NCI-H524 treated with DMSO at 0.1 percent for 48 hours (cell line): ENCODE measurements at regions not wholly inside any gene's neighbourhood (a gene's known extent, or its start where the extent isn't known, plus 50 kb on each side); places are given as distances from the start of the nearest gene placed in this dataset.

Source experiments
- DNase-seq: peaks from one replicate; lab custom pipeline; 2025; lab: John Stamatoyannopoulos, UW

DNA sequence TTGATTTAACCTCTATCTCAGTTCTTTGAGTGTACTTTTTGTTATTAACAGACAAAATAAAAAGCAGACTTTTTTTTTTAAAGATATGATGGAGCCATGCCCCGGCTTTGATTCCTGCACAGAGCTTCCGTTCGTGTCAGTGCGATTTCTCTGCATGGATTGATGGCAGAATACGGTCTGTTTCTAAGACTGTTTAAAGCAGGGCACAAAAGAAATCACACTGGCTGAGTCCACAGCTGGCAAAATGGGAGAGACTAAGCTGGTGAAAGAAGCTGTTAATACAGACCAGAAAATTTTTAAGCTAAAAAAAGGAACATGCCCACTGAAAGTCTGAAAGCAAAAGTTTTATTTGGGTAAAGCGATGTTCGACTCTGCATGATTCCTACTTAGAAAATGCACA, 501.4 kb upstream of the WWC1 start:
- no peak for DNase-seq

DNA sequence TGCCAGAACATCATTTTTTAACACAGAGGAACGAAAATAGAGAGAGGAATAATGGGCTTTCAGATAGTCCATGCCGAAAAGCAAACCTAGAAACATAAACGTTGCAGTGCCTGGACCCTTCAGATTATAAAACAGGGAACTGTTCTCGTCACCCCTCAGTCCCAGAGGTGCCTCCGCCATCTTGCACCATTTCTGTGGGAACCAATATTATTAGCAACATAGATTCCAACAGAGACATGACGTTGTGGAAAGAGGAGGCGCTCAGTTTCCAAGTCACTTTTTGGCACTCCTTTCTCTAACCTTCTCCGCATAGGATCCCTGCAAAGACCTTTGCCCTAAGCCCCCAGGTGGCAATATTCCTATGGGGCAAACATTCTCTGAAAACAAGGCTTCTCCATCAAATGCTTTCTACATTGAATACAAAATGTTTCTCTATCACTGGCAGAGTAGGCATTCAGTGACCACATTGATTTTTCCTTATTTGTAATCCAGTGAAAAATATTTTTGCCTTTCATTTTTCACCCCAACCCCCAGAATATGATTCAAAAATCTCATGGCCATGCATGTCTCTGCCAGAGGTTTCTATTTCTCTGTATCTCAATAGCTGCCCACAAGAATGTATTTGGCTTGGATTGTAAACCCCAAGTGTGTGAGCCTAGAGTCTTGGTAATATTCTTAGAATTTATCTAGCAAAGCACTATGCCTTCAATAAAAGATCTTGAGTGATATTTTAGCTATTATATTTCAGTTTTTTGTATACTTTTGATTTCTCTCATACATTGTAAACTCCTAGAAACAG, 500.8 kb upstream of the WWC1 start:
- DNase-seq: no peak

DNA sequence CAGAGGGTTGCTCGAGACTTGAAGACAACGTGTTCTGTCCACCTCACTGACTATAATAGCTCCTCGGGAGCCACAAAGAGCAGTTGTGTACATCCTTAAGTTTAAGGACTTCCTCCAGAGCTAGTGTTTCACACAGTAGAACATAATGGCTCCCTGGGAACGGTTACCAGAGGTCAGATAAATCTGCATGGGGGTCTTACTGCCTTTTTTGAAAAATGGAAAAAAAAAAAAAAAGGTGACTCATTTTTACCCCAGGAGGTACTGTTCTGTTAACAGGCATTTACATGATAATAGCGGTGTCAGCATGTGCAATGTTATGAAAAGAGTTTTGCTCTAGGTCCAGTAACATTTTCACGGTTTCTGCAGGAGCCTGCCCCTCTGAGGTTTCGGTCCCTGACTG, 498.9 kb upstream of the WWC1 start:
- DNase-seq: no peak

DNA sequence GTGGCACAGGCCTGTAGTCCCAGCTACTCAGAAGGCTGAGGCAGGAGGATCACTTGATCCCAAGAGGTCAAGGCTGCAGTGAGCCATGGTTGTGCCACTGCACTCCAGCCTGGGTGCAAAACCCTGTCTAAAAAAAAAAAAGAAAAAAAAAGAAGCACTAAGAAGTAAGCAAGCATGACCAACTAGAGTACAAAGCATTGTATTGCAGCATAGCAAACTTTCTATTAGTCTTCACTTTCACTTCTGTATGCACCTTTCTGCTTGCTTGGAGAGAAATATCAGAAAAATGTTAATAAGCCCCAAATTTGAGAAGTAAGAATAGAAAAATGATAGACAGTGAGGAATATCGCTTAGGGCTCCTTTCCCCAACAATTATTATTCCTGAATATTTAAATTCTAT, 497.7 kb upstream of the WWC1 start:
- no peak for DNase-seq

DNA sequence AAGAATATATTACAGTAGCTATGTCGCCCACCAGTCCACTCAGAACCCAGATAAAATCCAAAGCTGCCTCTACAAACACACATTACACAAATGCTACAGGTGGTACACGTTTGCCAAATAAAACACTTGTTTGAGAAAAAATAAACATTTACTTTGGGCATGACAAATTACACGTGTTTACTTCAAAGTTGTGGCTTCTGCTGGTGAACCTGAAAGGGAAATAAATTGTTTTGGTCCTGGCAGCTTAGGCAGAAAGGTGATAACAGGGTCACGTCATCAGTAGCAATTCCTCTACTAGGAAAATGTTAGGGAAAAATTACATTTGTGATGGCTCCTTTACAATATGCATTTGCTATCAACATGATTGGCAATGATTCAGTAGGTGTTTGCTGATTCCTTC, 497.3 kb upstream of the WWC1 start:
- no peak for DNase-seq

DNA sequence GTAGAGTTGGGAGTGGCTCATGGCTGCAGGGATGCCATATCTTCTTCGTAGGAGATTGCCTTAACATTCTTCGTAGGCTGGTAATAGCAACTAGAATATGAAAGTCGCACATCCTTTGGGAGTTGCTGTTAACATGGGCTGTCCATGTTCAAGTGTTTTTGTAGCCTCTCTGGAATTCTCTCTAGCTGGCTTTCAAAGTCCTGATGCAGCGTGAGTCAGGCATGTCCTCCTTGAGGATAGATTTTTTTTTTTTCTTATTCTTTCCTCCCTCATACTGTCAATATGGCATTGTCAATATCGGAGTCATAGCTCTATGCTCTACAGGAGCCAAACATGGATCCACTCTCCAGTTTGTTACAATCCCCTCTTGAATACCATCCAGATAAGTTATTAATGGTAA, 494.8 kb upstream of the WWC1 start:
- DNase-seq: no peak

DNA sequence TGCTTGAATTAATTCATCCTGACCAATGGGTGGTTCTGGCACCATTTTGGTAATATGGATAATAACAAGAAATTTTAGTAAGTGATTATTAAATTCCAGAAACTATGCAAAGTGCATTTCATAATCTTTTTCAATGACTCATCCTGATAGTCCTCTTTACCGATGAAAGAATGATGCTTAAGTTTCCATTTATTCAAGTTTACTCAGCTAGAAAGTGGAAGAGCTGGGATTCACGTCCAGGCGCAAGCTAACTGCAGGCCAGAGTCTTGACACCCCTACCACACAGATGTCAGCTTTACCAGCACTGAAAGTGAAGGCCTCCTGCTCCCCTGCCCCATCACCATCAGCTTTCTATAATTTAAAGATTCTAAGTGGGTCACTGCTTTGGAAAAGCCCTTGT, 493.5 kb upstream of the WWC1 start:
- no peak for DNase-seq

DNA sequence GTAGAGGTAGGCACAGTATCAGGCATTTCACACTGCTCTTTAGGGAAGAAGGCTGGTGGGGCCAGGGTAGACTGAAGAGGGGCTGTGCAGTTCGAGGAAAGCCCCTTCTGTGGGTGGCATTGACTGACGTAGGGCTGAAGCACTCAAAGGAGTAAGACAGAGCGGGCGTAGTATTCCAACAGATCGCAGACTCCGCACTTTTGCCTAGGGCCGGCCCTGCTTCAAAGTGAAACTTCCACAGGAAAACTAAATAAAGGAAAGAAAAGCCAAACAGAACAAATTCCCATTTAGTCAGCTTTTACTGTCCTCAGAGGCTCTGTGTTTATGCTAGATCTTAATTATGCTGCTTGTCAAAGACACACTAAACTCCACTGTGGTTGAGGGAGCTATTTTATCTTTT, 493.0 kb upstream of the WWC1 start:
- DNase-seq: no peak

DNA sequence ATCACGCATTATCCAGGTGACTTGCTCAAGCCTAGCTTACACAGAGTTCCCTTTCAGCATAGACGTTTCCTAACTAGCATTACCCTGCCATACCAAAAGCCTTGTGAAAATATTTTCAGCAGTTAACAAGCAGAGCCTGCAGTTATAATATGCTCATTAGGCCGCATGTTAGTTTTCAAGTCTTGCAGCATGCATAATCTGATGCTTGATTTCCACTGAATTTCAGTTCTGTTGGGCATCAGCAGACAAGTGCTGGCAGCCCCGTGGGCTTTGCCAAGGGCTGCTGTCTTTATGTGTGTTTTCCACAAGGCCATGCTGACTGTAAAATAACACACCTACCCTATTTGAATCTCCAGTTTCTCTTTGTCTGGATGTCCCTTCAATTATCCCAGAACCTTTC, 491.0 kb upstream of the WWC1 start:
- no peak for DNase-seq

DNA sequence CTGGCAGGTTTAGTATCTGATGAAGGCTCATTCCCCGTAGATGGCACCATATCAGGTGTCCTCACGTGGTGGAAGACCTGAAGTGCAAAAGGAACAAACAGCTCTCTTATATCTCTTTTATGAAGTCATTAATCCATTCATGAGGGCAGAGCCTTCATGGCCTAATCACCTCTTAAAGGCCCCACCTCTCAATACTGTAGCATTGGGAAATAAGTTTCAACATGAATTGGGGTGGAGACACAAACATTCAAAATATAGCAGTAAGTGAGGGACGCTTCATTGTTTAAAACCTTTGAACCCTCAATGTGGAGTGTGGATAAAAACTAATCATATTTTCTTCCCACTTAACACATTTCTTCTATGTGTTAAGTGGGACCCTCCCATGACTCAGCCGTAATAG, 489.4 kb upstream of the WWC1 start:
- no peak for DNase-seq

DNA sequence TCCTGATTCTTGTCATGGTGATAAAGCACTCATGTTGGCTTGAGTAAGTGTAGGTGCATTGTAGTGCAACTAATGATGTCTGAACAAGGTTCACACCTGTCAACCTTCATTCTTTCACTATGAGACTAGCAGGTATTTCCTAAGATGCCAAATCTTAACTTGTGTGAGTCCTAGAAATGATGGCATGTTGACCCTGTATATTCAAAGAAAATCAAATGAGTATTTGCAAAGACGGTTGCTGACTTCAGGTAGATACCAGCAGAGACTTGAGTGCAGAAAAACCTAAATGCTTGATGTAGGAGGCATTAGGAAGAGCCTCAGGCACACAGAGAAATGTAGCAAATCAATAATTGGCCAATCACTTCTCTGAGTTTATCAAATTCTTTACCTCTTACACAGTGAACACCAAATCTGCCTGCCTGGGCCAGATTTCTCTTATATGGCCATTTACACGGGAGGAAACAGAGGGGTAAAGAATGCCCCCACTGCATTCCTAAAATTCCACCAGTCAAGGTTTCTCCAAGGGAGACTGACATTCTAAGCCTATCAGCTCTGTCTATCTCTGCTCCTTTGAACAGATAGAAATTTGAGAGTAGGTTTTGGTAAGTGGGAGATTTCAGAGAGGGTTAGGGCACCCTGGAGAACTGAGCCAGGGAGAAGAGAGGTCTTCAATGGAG, 488.6 kb upstream of the WWC1 start:
- no peak for DNase-seq

DNA sequence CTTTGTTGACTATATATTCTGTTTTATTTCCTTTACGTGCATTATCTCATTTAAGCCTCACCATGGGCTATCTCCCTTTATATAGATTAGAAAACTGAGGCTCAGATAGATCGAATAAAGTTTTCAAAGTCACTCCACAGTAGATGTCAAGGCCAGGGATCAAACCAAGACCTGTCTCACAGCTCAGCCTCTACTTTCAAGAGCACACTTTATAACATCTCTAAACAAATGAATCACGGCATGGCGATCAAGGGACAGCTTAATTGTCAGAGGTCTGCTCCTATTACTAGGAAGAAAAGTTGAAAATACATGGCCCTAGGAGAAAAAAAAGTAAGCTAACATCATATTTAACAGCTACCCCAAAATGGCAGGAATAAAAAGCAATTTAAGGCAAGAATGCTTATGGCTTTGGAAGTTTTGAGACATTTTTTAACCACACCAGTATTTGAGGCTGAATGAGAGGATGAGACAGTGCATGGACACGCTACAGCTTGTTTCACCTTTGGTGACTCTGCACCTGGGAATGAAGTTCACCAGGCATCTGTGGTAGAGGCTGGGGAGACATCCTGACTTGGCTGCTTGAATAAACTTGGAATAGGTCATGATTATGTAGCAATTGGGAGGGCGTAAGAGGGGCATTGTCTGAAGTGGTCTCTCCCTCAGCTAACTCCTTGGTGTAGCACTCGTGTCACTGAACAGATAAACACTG, 486.8 kb upstream of the WWC1 start:
- no peak for DNase-seq

DNA sequence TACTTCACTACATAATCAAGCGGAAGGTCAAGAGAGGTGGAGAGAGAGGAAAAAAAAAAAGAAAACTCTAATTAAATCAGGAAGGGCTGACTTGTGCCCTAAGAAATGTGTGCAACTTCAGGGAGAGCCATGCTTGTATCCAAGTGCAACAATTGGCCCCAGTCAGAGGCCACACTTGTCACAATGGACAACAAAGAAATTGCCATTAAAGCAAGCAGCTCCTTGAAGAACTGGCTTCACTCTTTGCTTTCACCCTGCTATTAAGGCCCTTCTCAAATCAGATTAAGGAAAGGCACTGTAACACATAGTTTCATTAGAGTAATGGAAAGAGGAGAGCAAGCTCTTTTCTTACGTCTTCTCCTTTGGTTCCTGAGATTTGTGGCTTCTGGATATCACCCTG, 480.9 kb upstream of the WWC1 start:
- DNase-seq: no peak

DNA sequence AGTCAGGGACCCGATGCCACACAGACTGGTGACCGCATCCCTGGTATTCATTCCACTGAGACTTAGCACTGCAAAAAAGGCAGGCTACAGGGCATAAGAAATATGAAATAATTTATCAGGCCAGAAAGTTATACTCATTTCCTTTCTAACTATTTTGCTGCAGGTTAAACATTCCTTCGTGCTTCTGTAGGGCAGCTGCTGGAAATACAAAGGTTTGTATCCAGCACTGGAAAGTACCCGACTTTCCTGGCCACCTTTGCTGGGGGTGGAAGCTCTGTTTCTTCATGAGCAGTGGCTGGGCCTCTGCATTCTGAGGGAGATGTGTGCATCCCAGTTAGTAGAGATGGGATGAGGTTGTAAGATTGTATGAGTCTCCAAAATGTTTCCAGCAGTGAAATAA, 478.6 kb upstream of the WWC1 start:
- DNase-seq: no peak

DNA sequence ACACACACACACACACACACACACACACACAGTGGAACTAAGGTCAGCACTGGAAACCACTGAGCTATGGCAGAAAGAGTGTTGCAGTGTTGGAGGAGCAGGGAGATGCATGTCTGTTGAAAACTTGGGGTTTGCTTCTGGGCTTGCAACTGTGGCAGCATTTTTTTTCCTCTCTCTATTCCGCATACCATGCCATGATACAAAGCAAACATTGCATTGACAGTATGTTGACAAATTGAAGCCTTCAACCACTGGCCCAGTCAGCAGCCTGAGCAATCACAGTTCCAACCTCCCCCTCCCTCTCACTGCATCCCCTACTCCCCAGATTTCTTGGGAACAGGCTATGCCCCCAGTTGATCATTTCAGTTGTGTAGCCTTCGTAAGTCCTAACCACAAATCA, 478.1 kb upstream of the WWC1 start:
- no peak for DNase-seq

DNA sequence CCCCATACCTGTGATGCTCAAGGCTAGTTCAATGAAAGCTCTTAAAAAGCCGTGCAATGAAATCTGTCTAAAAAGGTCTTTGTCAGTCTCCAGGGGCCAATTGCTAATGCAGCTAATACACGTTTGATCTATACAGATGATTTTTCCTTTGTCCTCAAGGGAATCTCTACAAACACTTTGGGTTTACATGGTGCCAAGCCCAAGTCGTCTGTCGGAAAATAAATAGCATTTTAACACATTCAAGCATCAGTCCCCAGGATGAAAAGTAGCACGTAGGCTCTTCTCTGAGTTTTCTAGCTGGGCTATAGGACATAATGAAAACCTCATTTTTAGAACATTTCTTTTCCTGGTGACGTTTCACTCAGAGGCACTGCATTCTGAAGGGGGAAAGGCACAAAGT, 477.4 kb upstream of the WWC1 start:
- no peak for DNase-seq

DNA sequence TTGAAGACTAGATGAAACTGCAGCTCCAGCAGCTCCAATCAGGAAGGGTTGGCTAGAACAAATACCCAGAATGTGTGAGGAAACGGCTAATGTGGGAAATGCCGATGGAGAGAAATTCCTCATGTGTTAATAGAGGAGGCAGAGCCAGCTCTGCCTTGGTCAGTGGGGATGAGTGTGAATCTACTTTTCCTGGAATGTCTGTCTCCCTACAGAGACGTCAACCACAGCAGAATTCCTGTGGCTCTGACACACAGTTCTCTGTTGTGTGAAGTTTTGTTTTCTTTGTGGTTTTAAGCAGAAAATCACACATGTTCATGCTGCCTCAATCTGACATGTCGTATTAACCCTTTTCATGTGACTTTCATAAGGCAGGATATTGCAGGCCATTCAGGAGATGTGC, 476.6 kb upstream of the WWC1 start:
- DNase-seq: no peak

DNA sequence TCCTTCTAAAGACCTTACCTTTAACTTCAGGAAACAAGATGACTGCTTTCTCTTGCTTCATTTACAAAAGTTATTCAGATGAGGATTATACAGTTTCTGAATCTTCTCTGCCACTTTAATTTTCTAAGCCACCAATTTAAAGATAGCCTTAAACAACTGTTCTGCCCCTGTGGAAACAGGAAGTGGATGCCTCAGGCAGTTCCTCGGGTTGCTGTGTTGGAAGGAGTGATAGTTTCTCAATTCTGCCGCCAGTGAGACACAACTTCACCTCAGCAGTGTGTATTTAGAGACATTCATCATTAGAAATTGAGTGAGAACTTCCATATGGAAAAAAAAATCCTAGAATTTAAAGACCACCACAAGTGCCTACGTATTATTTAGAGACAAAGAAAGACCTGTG, 475.1 kb upstream of the WWC1 start:
- DNase-seq: no peak

DNA sequence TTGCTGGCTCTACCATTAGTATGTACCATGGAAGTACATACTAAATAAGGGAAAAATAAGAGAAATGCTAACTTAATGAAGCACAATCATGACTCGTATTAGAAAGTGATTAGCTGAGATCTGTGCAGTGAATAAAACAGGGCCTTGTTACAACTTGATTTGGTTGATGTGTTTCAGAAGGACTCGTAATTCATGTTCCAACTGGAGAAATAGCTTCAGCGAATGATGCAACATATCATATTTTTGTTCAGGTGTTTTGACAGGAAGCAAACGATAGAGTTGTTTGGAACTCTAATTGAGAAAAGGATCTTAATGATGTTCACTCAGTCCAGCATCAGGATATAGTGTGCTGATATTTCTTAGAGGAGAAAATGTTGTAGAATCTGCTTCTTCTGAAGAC, 474.6 kb upstream of the WWC1 start:
- no peak for DNase-seq

DNA sequence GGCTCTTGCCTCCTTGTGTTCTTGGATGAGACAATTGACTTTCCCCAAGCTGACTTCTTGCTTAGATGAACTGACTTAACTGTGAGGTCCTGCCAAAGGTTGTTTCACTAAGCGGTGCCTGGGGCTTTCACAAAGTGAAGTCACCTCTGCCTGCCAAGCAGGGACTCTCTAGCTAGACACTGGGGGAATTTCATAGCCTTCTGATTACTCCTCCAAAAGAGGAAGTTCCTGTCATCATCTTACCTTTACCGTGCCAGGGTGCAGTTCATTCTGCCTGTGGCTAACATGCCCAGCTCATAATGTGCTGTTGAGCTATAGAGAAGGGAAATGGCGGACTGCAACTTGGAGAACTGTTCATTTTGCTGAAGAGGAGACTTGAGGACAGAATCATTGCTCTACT, 472.0 kb upstream of the WWC1 start:
- DNase-seq: no peak

DNA sequence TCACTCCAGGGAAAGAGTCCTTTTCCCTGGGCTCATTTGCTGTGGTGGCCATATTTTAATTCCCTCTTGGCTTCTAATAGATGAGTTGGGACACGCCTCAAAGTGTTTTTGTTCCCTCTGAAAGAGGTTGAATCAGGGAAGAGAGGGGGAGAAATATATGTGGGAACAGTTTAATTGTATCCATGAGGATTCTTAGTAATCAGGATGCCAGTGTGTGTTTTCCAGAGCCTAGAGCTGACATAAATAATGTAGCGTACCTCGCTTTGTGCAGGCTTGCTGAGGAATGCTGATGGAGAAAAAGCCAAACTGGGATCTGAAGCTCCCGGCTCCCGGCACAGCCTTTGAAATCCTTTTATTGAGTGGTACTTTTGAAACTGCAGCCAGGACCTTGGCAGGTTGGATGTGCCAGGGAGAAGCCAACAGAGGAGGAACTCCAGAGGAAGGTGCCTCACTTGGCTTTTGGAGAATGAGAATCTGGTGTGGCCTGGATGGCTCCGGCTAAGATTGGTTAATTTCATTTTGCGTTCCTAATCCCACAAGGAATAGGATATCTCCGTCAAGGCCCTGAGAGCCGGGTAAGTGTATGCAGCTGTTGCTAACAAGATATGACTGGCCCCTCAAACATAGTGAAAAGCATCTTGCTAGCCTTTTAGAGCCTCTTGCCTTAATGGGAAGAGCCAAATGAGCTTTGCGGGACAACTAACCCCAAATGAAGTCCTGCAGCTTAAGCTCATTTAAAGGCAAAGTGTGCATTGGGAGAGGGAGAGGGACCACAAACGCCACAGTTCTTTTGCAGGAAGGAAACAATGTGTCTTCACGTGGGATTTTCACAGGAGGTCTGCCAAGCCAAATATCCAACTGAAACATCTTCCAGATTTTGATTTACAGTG, 471.1 kb upstream of the WWC1 start:
- no peak for DNase-seq

DNA sequence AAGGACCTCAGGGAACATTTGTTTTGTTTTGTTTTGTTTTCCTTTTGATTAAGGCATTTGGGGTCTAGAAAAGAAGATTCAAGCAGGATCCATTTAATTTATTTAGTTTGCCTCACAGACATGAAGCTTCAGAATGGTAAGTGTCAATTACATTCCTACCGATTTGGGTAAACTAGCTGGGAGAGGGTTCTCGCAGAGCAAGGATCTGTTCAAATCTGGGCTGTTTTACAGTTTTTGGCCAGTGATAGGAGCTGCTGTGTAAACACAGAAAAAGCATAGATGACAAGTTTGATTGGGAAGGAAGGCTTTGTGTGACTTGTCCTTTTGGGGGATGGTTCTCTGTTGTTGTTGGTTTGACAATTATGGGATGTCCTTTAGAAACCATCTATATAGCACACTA, 470.3 kb upstream of the WWC1 start:
- DNase-seq: no peak
